Skin of body (tissue), 1 donor: ENCODE measurements at regions not wholly inside any gene's neighbourhood (a gene's known extent, or its start where the extent isn't known, plus 50 kb on each side); places are given as distances from the start of the nearest gene placed in this dataset.
A peak's percentile ranks its signal among the peaks of the same experiment; 100 is the strongest.

Experiments
- DNase-seq: peaks from one replicate; lab custom pipeline; 2025; lab: John Stamatoyannopoulos, UW

DNA sequence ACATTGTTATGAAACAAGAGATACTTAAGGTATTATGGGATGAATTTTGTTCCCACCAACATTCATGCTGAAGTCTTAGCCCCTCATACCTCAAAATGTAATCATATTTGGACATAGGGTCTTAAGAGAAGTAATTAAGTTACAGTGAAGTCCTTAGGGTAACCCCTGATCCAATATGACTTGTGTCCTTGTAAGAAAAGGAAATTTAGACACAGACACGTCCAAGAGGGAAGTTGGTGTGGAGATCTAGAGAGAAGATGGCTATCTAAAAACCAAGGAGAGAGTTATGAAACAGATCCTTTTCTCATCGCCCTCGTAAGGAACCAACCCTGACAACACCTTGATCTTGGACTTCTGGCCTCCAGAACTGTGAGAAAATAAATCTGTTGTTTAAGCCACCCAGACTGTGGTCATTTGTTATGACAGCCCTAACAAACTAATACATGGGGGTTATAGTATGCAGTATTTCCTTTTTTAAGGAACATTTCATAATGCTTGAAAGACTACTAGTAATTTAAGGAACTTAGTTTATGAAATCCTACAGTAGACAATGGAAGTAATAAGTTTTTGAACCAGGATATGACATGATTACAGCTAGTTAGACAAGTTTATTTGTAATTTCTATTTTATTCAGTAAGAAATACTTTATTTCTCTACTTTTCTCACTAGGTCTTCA lies 875.5 kb upstream of the ADGRL2 start:
- no peak for DNase-seq

DNA sequence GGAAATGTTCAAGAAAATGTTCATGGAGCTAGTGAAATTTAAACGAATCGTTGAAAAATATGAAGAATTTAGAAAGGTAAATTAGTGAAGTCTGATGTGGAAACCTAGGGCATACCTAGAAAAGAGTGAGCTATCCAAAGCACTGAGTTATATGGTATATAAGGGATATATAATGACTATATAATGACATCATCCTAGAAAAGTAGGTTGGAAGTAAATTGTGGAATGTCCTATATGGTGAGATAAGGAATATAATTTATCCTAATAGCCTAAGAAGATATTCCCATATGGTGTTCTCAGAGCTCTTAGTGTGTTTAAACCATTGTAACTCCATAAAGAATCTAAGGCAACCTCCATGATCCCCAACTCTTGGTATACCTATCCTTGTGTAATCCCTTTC lies 876.4 kb upstream of the ADGRL2 start:
- DNase-seq: no peak

DNA sequence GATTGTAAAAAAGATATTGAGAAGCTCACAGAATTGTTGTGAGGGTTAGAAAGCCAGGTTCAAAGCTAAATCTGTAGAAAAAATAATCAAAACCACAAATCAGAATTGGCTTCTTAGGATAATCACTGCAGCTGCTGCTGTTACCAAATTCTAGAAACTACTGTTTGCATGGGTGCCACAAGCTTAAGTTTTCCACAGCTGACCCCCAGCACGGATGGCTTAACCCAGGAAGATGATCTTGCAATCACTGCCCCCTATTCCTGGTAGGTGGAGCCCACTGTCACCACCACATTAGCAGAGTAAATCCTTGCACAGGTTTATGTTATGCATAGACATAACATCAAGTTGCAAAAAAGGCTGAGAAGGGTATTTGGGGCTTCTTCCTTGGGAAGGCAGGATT lies 877.8 kb upstream of the ADGRL2 start:
- no peak for DNase-seq

DNA sequence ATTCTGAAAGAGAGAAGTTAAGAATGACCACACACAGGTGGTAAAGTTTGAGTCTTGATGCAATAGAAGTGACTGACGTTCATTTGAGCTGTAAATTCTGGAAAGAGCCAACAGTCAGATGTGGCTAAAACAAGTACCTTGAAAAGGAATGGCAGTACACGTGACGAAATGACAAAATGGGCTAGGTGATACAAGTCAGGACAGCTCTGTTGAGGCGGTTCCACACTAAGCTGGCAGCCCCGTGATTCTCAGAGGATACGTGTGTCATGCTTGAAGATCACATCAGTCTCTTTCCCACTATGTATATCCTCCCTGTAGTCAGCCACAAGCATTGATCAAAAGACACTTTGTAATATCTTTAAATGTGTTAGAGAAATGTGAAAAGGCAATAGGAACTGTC lies 881.3 kb upstream of the ADGRL2 start:
- no peak for DNase-seq

DNA sequence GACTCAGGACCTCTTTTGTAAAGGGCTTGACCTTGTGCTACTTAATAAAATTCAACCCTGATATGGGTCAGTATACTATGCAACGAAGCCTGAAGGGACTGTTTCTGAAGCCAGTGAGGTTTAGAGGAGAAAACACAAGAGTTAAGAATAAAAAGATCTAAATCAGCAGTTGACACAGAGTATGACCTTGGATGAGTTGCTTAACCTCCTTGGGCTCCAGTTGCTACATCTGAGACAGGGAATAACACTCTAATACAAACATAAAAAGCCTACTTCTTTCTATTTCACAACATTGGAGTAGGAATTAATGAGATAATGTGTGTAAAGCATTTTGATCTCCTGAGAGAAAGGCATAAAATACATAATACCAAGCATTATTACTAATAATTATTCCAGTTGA lies 882.4 kb upstream of the ADGRL2 start:
- no peak for DNase-seq

DNA sequence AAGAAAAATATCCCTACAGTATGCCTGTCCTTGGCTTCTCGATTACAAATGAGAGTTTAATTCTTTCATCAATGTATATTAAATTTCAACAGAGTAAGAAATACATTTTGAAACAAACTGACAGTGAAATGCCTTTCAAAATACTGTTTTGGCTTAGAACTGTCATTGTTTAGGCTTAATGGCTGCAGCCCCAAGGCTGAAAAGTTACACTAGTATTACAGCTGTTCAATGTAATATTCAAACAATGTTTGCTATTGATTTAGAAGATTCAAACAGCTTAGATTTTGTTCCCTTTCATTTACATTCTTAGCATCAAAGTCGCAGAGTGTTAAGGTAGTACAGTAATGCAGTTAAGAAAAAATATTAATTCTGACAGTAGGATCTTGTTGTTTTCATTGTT lies 882.9 kb upstream of the ADGRL2 start:
- no peak for DNase-seq

DNA sequence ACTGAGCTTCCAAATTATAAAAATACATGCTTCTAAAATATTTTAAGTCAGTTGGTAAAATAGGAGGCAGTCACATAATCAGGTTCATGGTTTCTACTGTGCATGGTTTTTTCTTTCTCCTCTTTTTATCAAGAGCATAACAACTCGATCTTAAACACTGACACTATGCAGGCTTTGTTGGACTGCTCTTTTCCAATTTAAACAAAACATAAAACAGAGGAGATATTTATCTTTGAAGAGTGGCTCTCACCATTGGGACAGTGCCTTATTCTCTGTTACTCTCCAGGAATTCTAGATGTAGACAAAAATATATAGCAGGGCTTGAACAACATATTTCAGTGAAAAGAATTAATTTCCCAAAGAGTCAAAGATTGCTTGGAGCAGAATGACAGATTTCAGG lies 883.5 kb upstream of the ADGRL2 start:
- no peak for DNase-seq

DNA sequence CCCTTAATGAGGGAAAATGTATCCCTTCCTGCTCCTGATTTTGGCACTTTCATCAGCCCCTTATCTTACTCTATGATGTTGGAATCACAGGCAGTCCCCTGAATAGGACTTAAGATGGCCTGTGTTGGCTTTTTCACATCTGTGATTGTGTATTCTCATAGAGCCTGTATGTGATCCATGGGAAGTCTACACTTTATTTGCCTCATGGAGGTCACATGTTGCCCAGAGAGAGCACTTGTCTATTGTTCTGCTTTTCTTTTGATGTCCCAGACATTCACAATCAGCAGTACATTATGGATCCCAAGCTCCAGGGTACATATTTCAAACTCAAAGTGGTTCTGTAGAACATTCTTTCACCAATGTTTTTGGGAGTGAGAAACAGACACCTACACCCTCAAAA lies 885.2 kb upstream of the ADGRL2 start:
- DNase-seq: no peak

DNA sequence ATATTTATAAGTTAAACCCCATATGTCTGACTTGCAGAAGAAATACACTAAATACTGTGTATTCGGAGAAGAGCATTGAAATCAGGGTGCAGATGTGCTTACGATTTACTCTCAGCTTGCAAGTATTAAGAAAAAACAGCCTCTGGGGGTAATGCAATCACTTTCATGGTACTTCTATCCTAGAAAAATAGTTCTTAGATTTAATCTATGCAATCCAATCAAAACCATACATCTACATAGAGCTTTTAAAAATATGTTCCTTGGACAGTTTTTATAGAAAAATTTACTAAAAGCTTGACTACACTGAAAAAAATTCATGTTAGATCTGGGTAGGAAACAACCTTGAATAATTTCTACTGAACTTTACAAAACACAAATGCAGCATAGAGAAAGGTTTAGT lies 890.3 kb upstream of the ADGRL2 start:
- DNase-seq: no peak

DNA sequence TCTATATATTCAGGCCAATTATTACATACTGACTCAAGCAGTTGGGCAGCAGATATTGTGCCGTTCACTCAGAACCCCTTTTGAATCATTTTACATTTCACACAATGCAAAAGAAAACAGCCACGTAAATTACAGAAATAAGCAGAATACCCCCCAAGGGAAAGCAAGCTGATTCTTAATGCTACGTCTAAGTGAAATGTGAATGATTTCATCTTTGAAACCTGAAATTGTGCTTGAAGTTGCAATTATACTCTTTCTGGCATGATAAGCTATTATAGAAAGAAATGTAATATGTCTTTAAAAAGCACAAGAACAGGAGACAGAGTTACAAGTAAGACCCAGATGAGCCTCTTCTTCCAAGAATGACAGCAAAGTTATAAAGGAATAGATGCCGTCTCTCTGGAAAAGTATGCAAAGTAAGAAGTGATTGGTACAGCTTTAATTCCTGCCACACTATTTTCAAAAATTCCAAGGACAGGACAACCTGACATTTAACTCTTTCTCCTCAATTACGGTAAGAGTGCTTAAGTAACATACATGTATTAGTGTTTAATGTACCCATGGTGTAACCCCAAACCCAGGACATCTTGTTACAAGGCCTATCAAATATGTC lies 891.5 kb upstream of the ADGRL2 start:
- no peak for DNase-seq

DNA sequence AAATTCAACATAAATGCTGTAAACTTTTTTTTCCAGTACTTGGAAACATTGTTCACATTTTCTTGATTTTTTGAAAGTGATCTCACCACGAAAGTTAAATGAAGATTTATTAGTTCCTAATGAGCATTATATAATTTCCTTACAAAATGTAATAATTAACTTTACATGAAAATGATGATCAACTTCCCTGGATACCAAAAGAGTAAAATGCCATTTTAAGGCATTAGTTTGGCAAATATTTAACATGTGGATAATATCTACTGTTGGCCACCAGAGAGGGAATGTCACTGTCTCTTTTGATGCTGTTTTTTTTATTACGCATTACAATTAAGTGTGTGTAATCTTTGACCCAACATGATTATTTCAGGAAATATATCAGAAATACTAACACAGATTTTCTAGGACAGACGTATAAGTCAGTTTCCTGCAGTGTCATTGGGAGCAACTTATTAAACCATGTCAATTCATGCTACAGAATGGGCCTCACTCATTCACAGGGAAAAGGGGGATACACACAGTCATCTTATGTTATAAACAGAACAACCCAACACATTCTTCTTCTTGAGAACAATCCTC lies 903.9 kb upstream of the ADGRL2 start:
- DNase-seq: no peak

DNA sequence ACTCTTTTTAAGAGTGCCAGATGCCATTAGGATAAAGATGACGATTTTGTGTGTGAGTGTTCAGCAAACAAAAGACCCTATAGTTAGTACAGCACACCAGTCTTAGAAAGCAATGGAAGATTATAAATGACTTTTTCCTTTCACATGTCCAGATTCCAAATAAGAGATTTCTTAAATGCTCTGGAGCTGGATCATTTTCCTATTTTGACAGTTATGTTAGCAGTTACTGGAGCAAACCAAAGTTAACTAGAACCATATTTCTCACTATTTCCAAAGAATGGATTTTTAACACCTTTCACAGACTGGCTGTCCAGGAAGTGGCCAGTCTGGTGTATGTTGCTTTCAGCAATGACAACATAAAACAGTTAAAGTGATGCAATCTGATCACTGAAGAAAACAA lies 905.8 kb upstream of the ADGRL2 start:
- no peak for DNase-seq

DNA sequence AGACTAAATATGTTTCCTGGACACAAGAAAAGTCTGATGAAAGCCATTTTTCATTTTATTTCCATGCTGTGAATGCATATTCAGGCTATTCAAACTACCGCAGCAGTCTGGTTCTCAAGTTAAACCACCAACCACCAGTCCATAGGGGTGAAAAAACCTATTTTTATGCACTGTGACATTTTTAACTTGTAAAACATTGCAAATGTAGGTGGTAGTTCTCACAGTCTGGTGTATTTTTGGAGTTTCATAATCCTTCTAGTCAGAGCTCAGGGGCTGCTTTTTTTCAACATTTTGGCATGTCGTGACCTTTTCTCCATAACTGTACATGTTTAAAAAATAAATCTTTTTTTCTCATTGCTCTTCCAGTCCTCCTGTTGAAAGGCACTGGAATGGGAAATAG lies 907.6 kb upstream of the ADGRL2 start:
- no peak for DNase-seq

DNA sequence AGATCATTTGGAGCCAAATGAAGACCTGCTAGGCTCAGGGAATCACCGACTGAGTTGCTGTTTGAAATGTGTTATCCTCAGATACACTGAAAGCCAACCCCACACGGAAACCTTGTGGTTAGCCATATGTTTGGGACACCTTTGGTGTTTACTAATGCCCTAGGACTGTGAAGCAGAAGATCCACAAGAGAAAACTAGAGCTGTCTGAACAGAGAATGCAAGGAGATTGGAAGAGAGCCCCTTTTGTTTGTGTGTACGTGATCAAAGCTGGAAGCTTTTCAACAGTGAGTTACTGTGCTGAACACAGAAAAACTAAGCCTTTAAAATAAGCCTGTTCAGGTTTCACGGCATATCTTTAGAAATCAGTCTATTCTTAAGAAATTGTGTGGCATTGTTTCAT lies 908.2 kb upstream of the ADGRL2 start:
- peak; percentile 32 for DNase-seq

DNA sequence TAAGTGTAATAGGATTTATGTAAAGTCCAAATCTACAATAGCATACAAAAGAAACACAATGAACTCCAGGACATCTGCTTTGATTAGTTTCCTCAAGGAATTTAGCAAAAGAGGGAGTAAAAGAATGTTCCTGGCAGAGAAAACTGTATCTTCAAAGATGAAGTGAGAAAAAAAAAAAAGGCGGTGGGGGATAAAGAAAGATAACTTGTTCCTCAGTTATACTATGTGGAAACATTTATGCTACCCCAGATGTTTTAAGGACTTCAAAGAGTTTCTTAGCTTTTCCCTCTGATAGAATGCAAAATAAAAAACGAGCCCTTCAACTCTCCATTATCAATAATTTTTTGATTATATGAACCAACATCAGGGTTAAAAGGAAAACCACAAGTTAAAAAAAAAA lies 908.9 kb upstream of the ADGRL2 start:
- DNase-seq: no peak

DNA sequence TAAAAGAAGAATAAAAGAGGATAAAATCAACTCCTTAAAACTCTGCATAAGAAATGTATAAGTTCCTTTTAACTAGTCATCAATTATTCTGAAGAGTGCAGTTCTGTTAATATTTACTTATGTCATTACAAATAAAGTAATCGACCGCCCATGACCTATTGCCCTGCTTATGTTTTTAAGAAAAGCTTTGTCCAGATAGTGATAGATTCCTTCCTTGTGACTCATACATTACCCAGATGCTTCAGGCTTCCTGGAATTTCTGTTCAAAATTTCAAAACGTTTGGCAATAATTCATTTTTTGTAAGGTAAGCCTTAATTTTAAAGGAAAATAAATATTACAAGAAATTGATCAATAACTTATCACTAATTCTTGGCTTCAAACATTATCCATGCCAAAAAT lies 918.2 kb upstream of the ADGRL2 start:
- DNase-seq: no peak

DNA sequence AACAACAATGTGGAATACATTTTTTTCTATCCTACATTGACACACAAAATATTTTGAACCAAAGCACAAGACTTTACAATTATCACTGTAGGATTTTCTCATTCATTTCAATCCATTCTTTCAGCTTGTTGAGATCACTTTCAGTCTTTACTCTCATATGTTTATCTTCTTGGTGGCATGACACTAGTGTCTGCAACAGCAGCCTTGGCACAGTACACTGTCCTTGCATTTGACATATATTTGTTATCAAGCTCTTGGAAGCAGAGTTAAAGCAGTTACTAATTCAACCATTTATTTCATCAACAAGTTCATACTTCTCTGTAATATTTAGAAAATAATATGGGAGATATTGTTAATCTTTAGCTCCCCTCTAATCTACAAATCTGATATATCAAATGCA lies 922.4 kb upstream of the ADGRL2 start:
- DNase-seq: no peak

DNA sequence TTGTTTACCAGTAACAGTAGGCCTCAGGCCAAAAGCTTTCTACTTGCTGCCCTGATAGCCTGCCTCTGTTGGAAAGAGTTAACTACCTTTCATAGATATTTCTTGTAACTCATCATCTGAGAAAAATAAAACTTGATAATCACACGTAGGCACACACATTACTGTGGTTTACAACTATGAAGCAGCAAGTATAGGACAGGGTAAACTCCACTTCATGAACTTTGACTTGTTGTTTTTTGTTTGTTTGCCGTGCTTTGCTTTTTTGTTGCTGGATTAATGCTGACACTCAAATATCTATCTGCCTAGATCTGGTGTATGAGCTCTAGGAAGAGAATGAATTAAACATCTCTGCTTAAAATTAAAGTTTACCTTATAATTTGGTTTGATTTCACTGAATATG lies 924.7 kb upstream of the ADGRL2 start:
- no peak for DNase-seq

DNA sequence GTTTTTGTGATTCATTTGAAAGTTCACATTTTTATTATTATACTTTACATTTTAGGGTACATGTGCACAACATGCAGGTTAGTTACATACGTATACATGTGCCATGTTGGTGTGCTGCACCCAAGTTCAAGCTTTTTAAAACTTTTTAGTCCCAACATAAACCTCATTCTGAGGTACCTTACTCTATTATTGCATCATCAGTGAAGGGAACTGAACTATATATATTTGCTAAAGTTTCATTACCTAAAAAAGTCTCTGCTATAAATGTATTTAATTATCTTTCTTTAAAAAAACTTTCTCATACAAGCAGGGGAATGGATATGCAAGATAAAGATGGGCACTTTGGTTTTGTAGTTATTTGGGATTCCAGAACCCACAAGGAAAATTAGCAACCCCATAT lies 931.4 kb upstream of the ADGRL2 start:
- no peak for DNase-seq

DNA sequence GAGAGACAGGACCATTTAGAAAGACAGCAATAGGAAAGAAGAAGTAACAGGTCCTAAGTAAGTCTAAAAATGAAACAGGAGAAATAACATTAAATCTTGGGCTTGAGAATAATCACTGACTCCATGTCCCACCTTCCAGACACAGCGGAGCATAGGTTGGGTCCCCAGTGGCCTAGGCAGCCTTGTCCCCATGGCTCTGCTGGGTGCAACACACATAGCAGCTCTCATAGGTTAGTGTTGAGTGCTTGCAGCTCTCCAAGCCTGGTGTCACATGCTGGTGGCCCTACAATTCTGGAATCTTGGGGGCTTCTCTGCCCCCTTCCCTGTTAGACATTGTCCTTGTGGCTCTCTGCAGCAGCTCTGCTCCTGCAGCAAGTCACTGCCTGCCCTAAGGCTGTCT lies 952.8 kb upstream of the ADGRL2 start:
- no peak for DNase-seq

DNA sequence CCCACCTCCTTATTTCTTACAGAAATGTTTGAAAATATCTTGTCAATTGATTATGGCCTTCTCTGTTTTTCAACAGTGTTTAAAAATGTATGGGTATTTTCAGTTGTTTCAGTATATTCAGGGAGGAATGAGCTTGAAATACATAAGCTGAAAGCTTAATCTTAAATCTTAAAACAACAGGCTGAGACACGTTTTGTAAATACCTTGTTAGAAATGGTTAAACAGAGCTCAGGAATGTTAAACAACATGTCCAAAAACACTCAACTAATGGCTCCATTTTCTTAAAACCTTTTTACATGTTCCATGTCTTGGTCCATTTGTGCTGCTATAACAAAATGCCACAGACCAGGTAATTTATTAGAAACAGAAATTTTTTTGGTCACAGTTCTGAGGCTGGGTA lies 953.8 kb upstream of the ADGRL2 start:
- no peak for DNase-seq

DNA sequence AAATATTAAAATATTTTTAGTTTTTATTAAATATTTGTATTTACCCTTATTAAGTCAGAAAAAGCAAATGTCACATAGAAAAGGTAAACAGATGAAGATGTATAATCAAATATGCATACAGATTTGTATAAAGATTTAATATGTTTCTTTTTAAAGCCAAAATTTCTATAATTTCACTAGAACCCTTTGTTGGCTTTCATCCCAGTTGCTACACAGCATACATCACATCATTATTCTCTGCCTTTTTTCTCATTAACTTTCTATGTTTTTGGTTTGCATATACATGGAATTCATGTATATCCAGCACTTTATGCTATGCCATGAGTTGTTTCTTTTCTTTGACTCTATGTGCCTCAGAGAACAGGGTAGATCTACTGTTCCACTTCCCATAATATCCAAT lies 957.9 kb upstream of the ADGRL2 start:
- no peak for DNase-seq

DNA sequence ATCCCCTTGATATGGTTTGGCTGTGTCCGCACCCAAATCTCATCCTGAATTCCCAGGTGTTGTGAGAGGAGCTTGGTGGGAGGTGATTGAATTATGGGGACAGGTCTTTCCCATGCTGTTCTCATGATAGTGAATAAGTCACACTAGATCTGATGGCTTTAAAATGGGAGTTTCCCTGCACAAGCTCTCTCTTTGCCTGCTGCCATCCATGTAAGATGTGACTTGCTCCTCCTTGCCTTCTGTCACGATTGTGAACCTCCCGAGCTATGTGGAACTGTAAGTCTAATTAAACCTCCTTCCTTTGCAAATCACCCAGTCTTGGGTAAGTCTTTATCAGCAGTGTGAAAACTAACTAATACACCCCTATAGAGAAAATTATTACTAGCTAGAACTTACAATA lies 959.5 kb upstream of the ADGRL2 start:
- DNase-seq: no peak

DNA sequence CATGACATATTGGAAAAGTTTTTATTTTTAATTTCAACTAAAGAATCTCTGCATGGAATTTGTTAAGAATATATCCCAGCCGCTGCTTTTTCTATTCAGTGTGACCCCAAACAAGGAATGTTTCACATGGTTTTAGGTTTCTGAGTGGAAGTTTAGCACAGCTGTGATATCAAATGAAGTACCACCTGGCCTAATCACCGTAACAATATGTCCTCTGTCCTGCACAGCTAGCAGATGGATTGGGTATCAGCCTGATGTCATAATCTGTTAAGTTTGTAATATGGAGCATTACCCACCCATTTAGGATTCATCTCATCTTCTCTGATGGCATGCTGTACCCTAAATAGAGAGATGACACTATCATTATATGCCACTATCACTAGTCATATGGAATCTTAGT lies 963.7 kb upstream of the ADGRL2 start:
- DNase-seq: no peak
